ENCODE measurements at regions not wholly inside any gene's neighbourhood (a gene's known extent, or its start where the extent isn't known, plus 50 kb on each side); places are given as distances from the start of the nearest gene placed in this dataset.

DNA sequence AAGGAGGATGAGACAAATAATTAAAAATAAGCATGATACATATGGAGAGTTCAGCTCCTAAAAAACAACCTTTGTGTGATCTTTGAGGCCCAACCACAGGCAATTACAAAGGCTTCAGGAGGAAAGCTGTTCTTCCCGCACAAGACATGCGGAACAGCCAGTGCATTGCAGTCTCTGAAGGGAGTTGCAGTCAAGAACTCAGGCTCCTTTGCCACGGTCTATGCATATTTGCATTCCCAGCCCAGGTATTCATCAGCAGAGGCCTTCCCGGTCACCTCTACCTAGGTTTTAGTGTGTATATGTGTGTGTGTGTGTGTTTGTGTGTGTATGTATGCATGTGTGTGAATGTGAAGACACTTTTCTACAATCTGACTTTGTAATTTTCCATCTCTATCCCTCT is 600.6 kb upstream of the PCDH10 start:
- TF ChIP-seq, protein P1, sequence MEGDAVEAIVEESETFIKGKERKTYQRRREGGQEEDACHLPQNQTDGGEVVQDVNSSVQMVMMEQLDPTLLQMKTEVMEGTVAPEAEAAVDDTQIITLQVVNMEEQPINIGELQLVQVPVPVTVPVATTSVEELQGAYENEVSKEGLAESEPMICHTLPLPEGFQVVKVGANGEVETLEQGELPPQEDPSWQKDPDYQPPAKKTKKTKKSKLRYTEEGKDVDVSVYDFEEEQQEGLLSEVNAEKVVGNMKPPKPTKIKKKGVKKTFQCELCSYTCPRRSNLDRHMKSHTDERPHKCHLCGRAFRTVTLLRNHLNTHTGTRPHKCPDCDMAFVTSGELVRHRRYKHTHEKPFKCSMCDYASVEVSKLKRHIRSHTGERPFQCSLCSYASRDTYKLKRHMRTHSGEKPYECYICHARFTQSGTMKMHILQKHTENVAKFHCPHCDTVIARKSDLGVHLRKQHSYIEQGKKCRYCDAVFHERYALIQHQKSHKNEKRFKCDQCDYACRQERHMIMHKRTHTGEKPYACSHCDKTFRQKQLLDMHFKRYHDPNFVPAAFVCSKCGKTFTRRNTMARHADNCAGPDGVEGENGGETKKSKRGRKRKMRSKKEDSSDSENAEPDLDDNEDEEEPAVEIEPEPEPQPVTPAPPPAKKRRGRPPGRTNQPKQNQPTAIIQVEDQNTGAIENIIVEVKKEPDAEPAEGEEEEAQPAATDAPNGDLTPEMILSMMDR (conservative IDR thresholded peaks at IDR 0.05 in 1 of 2, IDR thresholded peaks at IDR 0.05 in 1 of 2; ENCODE audit: extremely low read depth in 1 of 2, insufficient read depth in 1 of 2, low read depth in 1 of 2, low read length in 2 of 2) = no peak
- TF ChIP-seq EZH2 (IDR thresholded peaks at IDR 0.05; ENCODE audit: borderline replicate concordance, low read length) = no peak
